ENCODE measurements at regions not wholly inside any gene's neighbourhood (a gene's known extent, or its start where the extent isn't known, plus 50 kb on each side); places are given as distances from the start of the nearest gene placed in this dataset.

GRCh38 chr2:118539290-118539689, 308.2 kb downstream of the EN1 start:
- Histone ChIP-seq H3K9me3 (ENCODE audit: control insufficient read depth in 5 of 5, low read length in 5 of 5) (no peaks in the 10 kb centered on the region), H3K4me1 (ENCODE audit: control insufficient read depth in 5 of 5, insufficient read depth in 5 of 5, low read length in 5 of 5) (no peaks in the 10 kb centered on the region), H3K4me3 (ENCODE audit: low read depth in 1 of 5, low read length in 5 of 5) (no peak overlapping the region), H3K27ac (ENCODE audit: low read depth, low read length) (no peak overlapping the region), H3K9ac (ENCODE audit: low read length in 5 of 5) (no peak overlapping the region), H3K27me3 (ENCODE audit: control insufficient read depth in 5 of 5, insufficient read depth in 4 of 5, low read length in 5 of 5) (no peaks in the 10 kb centered on the region), H3K36me3 (ENCODE audit: control insufficient read depth in 5 of 5, insufficient read depth in 5 of 5, low read length in 5 of 5) (no peaks in the 10 kb centered on the region)

DNA sequence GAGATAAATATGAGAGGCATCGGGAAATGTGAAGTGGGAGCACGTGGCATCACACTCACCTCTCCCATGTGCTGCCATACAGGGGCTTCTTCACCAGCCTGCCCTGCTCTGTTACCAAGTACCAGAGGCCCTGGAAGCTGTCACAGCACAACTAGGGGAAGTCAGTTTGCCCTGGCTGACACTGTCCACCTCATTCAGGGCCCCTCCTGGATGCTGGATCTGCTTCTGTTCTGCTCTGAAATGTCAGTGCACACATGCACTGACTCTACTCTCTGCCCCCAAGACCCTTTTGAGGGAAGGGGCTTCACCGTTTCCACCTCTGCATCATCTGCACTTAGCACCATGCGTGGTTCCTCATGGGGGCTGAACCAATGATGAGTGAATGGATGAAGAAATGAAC, 311.1 kb downstream of the EN1 start:
- H3K4me3 ChIP-seq (ENCODE audit: low read depth in 1 of 5, low read length in 5 of 5), result no peak overlapping the region
- no peaks in the 10 kb centered on the region for H3K27me3 ChIP-seq (ENCODE audit: control insufficient read depth in 5 of 5, insufficient read depth in 4 of 5, low read length in 5 of 5)
- no peaks in the 10 kb centered on the region for H3K4me1 ChIP-seq (ENCODE audit: control insufficient read depth in 5 of 5, insufficient read depth in 5 of 5, low read length in 5 of 5)
- no peaks in the 10 kb centered on the region for H3K9me3 ChIP-seq (ENCODE audit: control insufficient read depth in 5 of 5, low read length in 5 of 5)
- H3K27ac ChIP-seq (ENCODE audit: low read depth, low read length), result no peak overlapping the region
- H3K9ac ChIP-seq (ENCODE audit: low read length in 5 of 5), result no peak overlapping the region
- no peaks in the 10 kb centered on the region for H3K36me3 ChIP-seq (ENCODE audit: control insufficient read depth in 5 of 5, insufficient read depth in 5 of 5, low read length in 5 of 5)

DNA sequence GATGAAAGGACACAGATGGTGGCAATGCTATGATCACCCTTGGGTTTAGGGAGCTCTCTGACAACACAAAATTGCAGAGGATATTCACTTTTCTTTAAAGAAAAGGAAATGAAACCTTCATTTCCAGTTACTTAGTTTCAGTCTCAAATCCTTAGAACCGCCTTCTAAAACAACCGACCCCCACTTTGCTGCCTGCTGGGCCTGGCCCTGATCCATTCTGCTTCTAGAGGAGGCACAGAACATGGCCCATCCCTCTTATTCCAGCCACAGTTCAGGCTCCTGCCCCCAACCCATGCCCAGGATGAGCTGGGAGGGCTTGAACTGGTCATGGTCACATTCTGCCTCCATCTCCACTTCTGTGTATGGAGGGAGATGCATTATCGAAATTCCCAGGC, 311.6 kb downstream of the EN1 start:
- H3K36me3 ChIP-seq (ENCODE audit: control insufficient read depth in 5 of 5, insufficient read depth in 5 of 5, low read length in 5 of 5), result no peaks in the 10 kb centered on the region
- no peak overlapping the region for H3K9ac ChIP-seq (ENCODE audit: low read length in 5 of 5)
- H3K9me3 ChIP-seq (ENCODE audit: control insufficient read depth in 5 of 5, low read length in 5 of 5), result no peaks in the 10 kb centered on the region
- no peaks in the 10 kb centered on the region for H3K27me3 ChIP-seq (ENCODE audit: control insufficient read depth in 5 of 5, insufficient read depth in 4 of 5, low read length in 5 of 5)
- H3K4me1 ChIP-seq (ENCODE audit: control insufficient read depth in 5 of 5, insufficient read depth in 5 of 5, low read length in 5 of 5), result no peaks in the 10 kb centered on the region
- no peak overlapping the region for H3K27ac ChIP-seq (ENCODE audit: low read depth, low read length)
- no peak overlapping the region for H3K4me3 ChIP-seq (ENCODE audit: low read depth in 1 of 5, low read length in 5 of 5)

GRCh38 chr2:118535171-118535817, 312.2 kb downstream of the EN1 start:
- Histone ChIP-seq H3K4me1 (ENCODE audit: control insufficient read depth in 5 of 5, insufficient read depth in 5 of 5, low read length in 5 of 5) (no peaks in the 10 kb centered on the region), H3K9ac (ENCODE audit: low read length in 5 of 5) (no peak overlapping the region), H3K27ac (ENCODE audit: low read depth, low read length) (no peak overlapping the region)

GRCh38 chr2:118530976-118531375, 316.5 kb downstream of the EN1 start:
- Histone ChIP-seq H3K4me1 (ENCODE audit: control insufficient read depth in 5 of 5, insufficient read depth in 5 of 5, low read length in 5 of 5) (no peaks in the 10 kb centered on the region), H3K36me3 (ENCODE audit: control insufficient read depth in 5 of 5, insufficient read depth in 5 of 5, low read length in 5 of 5) (no peaks in the 10 kb centered on the region), H3K9ac (ENCODE audit: low read length in 5 of 5) (no peak overlapping the region), H3K27ac (ENCODE audit: low read depth, low read length) (no peak overlapping the region), H3K4me3 (ENCODE audit: low read depth in 1 of 5, low read length in 5 of 5) (no peak overlapping the region), H3K9me3 (ENCODE audit: control insufficient read depth in 5 of 5, low read length in 5 of 5) (no peaks in the 10 kb centered on the region), H3K27me3 (ENCODE audit: control insufficient read depth in 5 of 5, insufficient read depth in 4 of 5, low read length in 5 of 5) (peaks cover 0 to 4% (median 0%) of the 10 kb centered on the region in 5 donors)

More at GRCh38 chr2:118535171-118535817, 312.2 kb downstream of the EN1 start:
- no peak overlapping the region for H3K4me3 ChIP-seq (ENCODE audit: low read depth in 1 of 5, low read length in 5 of 5)
- no peaks in the 10 kb centered on the region for H3K36me3 ChIP-seq (ENCODE audit: control insufficient read depth in 5 of 5, insufficient read depth in 5 of 5, low read length in 5 of 5)
- no peaks in the 10 kb centered on the region for H3K9me3 ChIP-seq (ENCODE audit: control insufficient read depth in 5 of 5, low read length in 5 of 5)
- no peaks in the 10 kb centered on the region for H3K27me3 ChIP-seq (ENCODE audit: control insufficient read depth in 5 of 5, insufficient read depth in 4 of 5, low read length in 5 of 5)

GRCh38 chr2:118529908-118530599, 317.4 kb downstream of the EN1 start:
- no peak overlapping the region for H3K4me3 ChIP-seq (ENCODE audit: low read depth in 1 of 5, low read length in 5 of 5)
- no peak overlapping the region for H3K9ac ChIP-seq (ENCODE audit: low read length in 5 of 5)

DNA sequence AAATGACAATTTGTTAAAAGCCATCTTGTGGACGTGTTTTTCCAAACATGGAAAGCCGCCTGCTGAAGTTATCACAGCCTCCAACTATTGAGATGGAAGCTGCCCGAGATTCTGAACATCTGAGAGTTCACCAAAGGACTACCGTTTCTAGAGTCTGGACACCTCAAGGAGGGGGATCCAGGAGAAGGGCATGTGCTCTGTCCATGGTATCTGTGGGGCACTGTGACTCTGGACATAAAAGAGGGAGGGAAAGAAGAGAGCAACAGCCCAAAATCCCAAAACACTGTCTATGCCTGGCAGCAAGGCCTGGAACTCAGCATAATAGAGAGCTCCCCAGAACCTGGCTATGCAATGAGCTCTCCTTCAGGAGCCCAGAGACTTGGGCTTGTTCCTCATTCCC, 319.9 kb downstream of the EN1 start:
- H3K9ac ChIP-seq (ENCODE audit: low read length in 5 of 5), result no peak overlapping the region

More at GRCh38 chr2:118529908-118530599, 317.4 kb downstream of the EN1 start:
- Histone ChIP-seq H3K4me1 (ENCODE audit: control insufficient read depth in 5 of 5, insufficient read depth in 5 of 5, low read length in 5 of 5) (no peaks in the 10 kb centered on the region), H3K36me3 (ENCODE audit: control insufficient read depth in 5 of 5, insufficient read depth in 5 of 5, low read length in 5 of 5) (no peaks in the 10 kb centered on the region), H3K27me3 (ENCODE audit: control insufficient read depth in 5 of 5, insufficient read depth in 4 of 5, low read length in 5 of 5) (peaks cover 0 to 4% (median 0%) of the 10 kb centered on the region in 5 donors), H3K9me3 (ENCODE audit: control insufficient read depth in 5 of 5, low read length in 5 of 5) (no peaks in the 10 kb centered on the region), H3K27ac (ENCODE audit: low read depth, low read length) (no peak overlapping the region)

DNA sequence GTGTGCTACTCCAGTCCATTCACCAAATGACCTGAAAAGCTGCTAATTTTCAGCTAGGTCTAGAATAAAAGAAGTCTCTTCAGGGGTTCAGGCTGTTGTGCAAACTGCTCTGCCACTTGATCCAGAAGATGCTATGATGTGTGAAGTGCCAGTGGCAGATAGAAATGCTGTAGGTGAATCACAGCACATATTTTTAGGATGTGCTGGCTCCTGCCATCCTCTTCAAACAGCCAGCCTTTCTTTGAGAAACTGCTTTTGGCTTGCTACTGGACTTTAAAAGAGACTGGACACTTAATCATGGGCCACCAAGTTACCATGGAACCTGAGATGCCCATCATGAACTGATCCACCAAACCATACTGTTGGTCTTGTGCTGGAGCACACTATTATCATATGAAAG, 322.1 kb downstream of the EN1 start:
- no peaks in the 10 kb centered on the region for H3K36me3 ChIP-seq (ENCODE audit: control insufficient read depth in 5 of 5, insufficient read depth in 5 of 5, low read length in 5 of 5)
- peaks cover 0 to 20% (median 12%) of the 10 kb centered on the region in 5 donors for H3K9me3 ChIP-seq (ENCODE audit: control insufficient read depth in 5 of 5, low read length in 5 of 5)
- no peak overlapping the region for H3K9ac ChIP-seq (ENCODE audit: low read length in 5 of 5)
- no peak overlapping the region for H3K27ac ChIP-seq (ENCODE audit: low read depth, low read length)
- peaks cover 0 to 4% (median 0%) of the 10 kb centered on the region in 5 donors for H3K27me3 ChIP-seq (ENCODE audit: control insufficient read depth in 5 of 5, insufficient read depth in 4 of 5, low read length in 5 of 5)
- no peak overlapping the region for H3K4me3 ChIP-seq (ENCODE audit: low read depth in 1 of 5, low read length in 5 of 5)
- peaks cover 0 to 6% (median 2%) of the 10 kb centered on the region in 5 donors for H3K4me1 ChIP-seq (ENCODE audit: control insufficient read depth in 5 of 5, insufficient read depth in 5 of 5, low read length in 5 of 5)

More for the DNA sequence above, 319.9 kb downstream of the EN1 start:
- peaks cover 0 to 4% (median 0%) of the 10 kb centered on the region in 5 donors for H3K27me3 ChIP-seq (ENCODE audit: control insufficient read depth in 5 of 5, insufficient read depth in 4 of 5, low read length in 5 of 5)
- no peak overlapping the region for H3K27ac ChIP-seq (ENCODE audit: low read depth, low read length)
- H3K36me3 ChIP-seq (ENCODE audit: control insufficient read depth in 5 of 5, insufficient read depth in 5 of 5, low read length in 5 of 5), result no peaks in the 10 kb centered on the region
- H3K4me1 ChIP-seq (ENCODE audit: control insufficient read depth in 5 of 5, insufficient read depth in 5 of 5, low read length in 5 of 5), result no peaks in the 10 kb centered on the region
- peaks cover 0 to 4% (median 0%) of the 10 kb centered on the region in 5 donors for H3K9me3 ChIP-seq (ENCODE audit: control insufficient read depth in 5 of 5, low read length in 5 of 5)
- H3K4me3 ChIP-seq (ENCODE audit: low read depth in 1 of 5, low read length in 5 of 5), result no peak overlapping the region

DNA sequence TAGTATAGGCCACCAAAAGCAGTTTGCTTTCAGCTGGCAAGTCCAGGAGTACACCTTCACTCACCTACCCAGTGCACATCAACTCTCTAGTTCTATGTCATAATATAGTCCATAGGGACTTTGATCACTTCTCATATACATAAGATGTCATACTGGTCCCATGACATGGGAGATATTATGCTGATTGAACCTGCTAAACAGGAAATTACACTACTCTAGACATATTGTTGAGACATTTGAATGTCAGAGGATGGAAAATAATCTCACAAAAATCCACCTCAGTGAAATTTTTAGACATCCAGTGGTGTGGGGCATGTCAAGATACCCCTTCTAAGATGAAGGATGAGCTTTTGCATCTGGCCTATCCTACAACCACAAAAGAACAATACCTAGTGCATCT, 322.5 kb downstream of the EN1 start:
- peaks cover 0 to 10% (median 6%) of the 10 kb centered on the region in 5 donors for H3K4me1 ChIP-seq (ENCODE audit: control insufficient read depth in 5 of 5, insufficient read depth in 5 of 5, low read length in 5 of 5)
- H3K27me3 ChIP-seq (ENCODE audit: control insufficient read depth in 5 of 5, insufficient read depth in 4 of 5, low read length in 5 of 5), result peaks cover 0 to 4% (median 0%) of the 10 kb centered on the region in 5 donors
- H3K4me3 ChIP-seq (ENCODE audit: low read depth in 1 of 5, low read length in 5 of 5), result no peak overlapping the region
- H3K27ac ChIP-seq (ENCODE audit: low read depth, low read length), result no peak overlapping the region
- H3K9ac ChIP-seq (ENCODE audit: low read length in 5 of 5), result no peak overlapping the region
- H3K9me3 ChIP-seq (ENCODE audit: control insufficient read depth in 5 of 5, low read length in 5 of 5), result peaks cover 0 to 22% (median 16%) of the 10 kb centered on the region in 5 donors
- no peaks in the 10 kb centered on the region for H3K36me3 ChIP-seq (ENCODE audit: control insufficient read depth in 5 of 5, insufficient read depth in 5 of 5, low read length in 5 of 5)

- H3K27ac ChIP-seq (ENCODE audit: low read depth, low read length), result no peak overlapping the region
- H3K4me3 ChIP-seq (ENCODE audit: low read depth in 1 of 5, low read length in 5 of 5), result no peak overlapping the region
- no peak overlapping the region for H3K9ac ChIP-seq (ENCODE audit: low read length in 5 of 5)
- H3K4me1 ChIP-seq (ENCODE audit: control insufficient read depth in 5 of 5, insufficient read depth in 5 of 5, low read length in 5 of 5), result peaks cover 0 to 11% (median 9%) of the 10 kb centered on the region in 5 donors
- H3K9me3 ChIP-seq (ENCODE audit: control insufficient read depth in 5 of 5, low read length in 5 of 5), result peaks cover 0 to 26% (median 20%) of the 10 kb centered on the region in 5 donors
- H3K27me3 ChIP-seq (ENCODE audit: control insufficient read depth in 5 of 5, insufficient read depth in 4 of 5, low read length in 5 of 5), result peaks cover 0 to 4% (median 0%) of the 10 kb centered on the region in 5 donors
- no peaks in the 10 kb centered on the region for H3K36me3 ChIP-seq (ENCODE audit: control insufficient read depth in 5 of 5, insufficient read depth in 5 of 5, low read length in 5 of 5)
These were observed 323.7 kb downstream of the EN1 start for GRCh38 chr2:118523761-118524160.
